Upper lobe of left lung (tissue), 6 donors: ENCODE measurements at regions not wholly inside any gene's neighbourhood (a gene's known extent, or its start where the extent isn't known, plus 50 kb on each side); places are given as distances from the start of the nearest gene placed in this dataset.

Source experiments
- ATAC-seq, 2 donors: fragments of 200-7000 bp; cut with Tn5 transposase; one replicate each; pipeline ENCODE4 v1.9.1; 2022; ENCODE audit warnings: mild to moderate bottlenecking in 2 of 2, moderate library complexity in 2 of 2; ENCODE audit not compliant: low FRiP score in 2 of 2
- DNase-seq, 2 donors: peaks; one replicate each; pipeline ENCODE4 v3.0.0-alpha.2; 2019 to 2020
- H3K27ac ChIP-seq, 4 donors: fragments of 200-600 bp; sonication (generic); one replicate each; pipeline ENCODE4 v1.5.1; 2016 to 2019
- H3K27me3 ChIP-seq, 4 donors: fragments of 200-600 bp; sonication (generic); one replicate each; pipeline ENCODE4 v1.5.1; 2017 to 2019
- H3K36me3 ChIP-seq, 4 donors: fragments of 200-600 bp; sonication (generic); one replicate each; pipeline ENCODE4 v1.5.1; 2016 to 2019
- H3K4me1 ChIP-seq, 4 donors: fragments of 200-600 bp; sonication (generic); one replicate each; pipeline ENCODE4 v1.5.1; 2018 to 2019
- H3K4me3 ChIP-seq, 4 donors: fragments of 200-600 bp; sonication (generic); one replicate each; pipeline ENCODE4 v1.5.1; 2017 to 2019; ENCODE audit warnings: mild to moderate bottlenecking in 2 of 4, moderate library complexity in 1 of 4
- H3K9me3 ChIP-seq, 4 donors: fragments of 200-600 bp; sonication (generic); one replicate each; pipeline ENCODE4 v1.5.1; 2018 to 2019
- CTCF ChIP-seq, 6 experiments: fragments of 450-650 bp in 4 of 6; fragments of 200-600 bp in 2 of 6; sonication (generic) in 2 of 6; IDR thresholded peaks; one replicate each; pipeline ENCODE4 v1.5.1; 2016 to 2019; ENCODE audit warnings: antibody characterized with exemption in 6 of 6
- EP300 ChIP-seq, 4 donors: sonication (generic); formaldehyde crosslinking; IDR thresholded peaks; one replicate each; pipeline ENCODE4 v1.5.1; 2017; ENCODE audit warnings: antibody characterized with exemption in 4 of 4, control low read depth in 2 of 4
- POLR2A ChIP-seq, 4 donors: fragments of 450-650 bp; IDR thresholded peaks; one replicate each; pipeline ENCODE4 v1.5.1; 2016 to 2017; ENCODE audit warnings: antibody characterized with exemption in 4 of 4, mild to moderate bottlenecking in 2 of 4
- POLR2AphosphoS5 ChIP-seq, 2 donors: sonication (generic); formaldehyde crosslinking; IDR thresholded peaks; one replicate each; pipeline ENCODE4 v1.5.1; 2017; ENCODE audit warnings: antibody characterized with exemption in 2 of 2
- WGBS, 2 donors: methylation state at CpG; one replicate each; pipeline ENCODE4 v1.1.5; 2017 to 2018; 5-methylcytosine and 5-hydroxymethylcytosine counted together
- donor health status: DM: no; HTN: no; CAD: no; lungs with moderate emphysema.
- donor health status: DM: no; HTN: yes; CAD: no; lungs with severe emphysema.

GRCh38 chr10:83037653-83038052, 1101.7 kb upstream of the GHITM start:
- 50 to 55% methylated on average over 2 of the region's 2 CpGs for WGBS, 2 donors
- H3K9me3 ChIP-seq = no peaks in the 10 kb centered on the region

GRCh38 chr10:83038631-83039030, 1100.7 kb upstream of the GHITM start:
- Histone ChIP-seq H3K9me3 (no peaks in the 10 kb centered on the region), H3K27me3 (no peaks in the 10 kb centered on the region), H3K27ac (no peak overlapping the region), H3K4me3 (no peak overlapping the region), H3K36me3 (no peaks in the 10 kb centered on the region), H3K4me1 (no peaks in the 10 kb centered on the region)
- WGBS, 2 donors = 67 to 71% methylated on average over 2 of the region's 2 CpGs
- no peak for ATAC-seq
- no peak for DNase-seq
- no peak for TF ChIP-seq CTCF (IDR thresholded peaks at IDR 0.05)
- no peak for TF ChIP-seq POLR2A (IDR thresholded peaks at IDR 0.05)
- TF ChIP-seq EP300 (IDR thresholded peaks at IDR 0.05) = no peak
- TF ChIP-seq POLR2AphosphoS5 (IDR thresholded peaks at IDR 0.05) = no peak

More at GRCh38 chr10:83037653-83038052, 1101.7 kb upstream of the GHITM start:
- no peaks in the 10 kb centered on the region for H3K4me1 ChIP-seq
- no peak overlapping the region for H3K27ac ChIP-seq
- no peak for TF ChIP-seq POLR2A (IDR thresholded peaks at IDR 0.05)
- no peak for TF ChIP-seq EP300 (IDR thresholded peaks at IDR 0.05)
- no peak for TF ChIP-seq POLR2AphosphoS5 (IDR thresholded peaks at IDR 0.05)
- no peak for TF ChIP-seq CTCF (IDR thresholded peaks at IDR 0.05)
- DNase-seq = no peak
- no peak for ATAC-seq
- H3K4me3 ChIP-seq = no peak overlapping the region
- H3K36me3 ChIP-seq = no peaks in the 10 kb centered on the region
- H3K27me3 ChIP-seq = no peaks in the 10 kb centered on the region

GRCh38 chr10:83045731-83046130, 1093.6 kb upstream of the GHITM start:
- Histone ChIP-seq H3K9me3 (no peaks in the 10 kb centered on the region), H3K27me3 (no peaks in the 10 kb centered on the region), H3K27ac (no peak overlapping the region), H3K36me3 (no peaks in the 10 kb centered on the region), H3K4me1 (no peaks in the 10 kb centered on the region), H3K4me3 (no peak overlapping the region)
- 60 to 72% methylated on average over 4 of the region's 4 CpGs for WGBS, 2 donors
- TF ChIP-seq POLR2AphosphoS5 (IDR thresholded peaks at IDR 0.05) (no peak), CTCF (IDR thresholded peaks at IDR 0.05) (no peak), POLR2A (IDR thresholded peaks at IDR 0.05) (no peak), EP300 (IDR thresholded peaks at IDR 0.05) (no peak)
- DNase-seq = no peak
- ATAC-seq = no peak

GRCh38 chr10:83050815-83051214, 1088.5 kb upstream of the GHITM start:
- TF ChIP-seq POLR2A (IDR thresholded peaks at IDR 0.05) (no peak), CTCF (IDR thresholded peaks at IDR 0.05) (no peak), POLR2AphosphoS5 (IDR thresholded peaks at IDR 0.05) (no peak), EP300 (IDR thresholded peaks at IDR 0.05) (no peak)
- Histone ChIP-seq H3K4me1 (no peaks in the 10 kb centered on the region), H3K27me3 (no peaks in the 10 kb centered on the region), H3K4me3 (no peak overlapping the region), H3K27ac (no peak overlapping the region), H3K9me3 (no peaks in the 10 kb centered on the region), H3K36me3 (no peaks in the 10 kb centered on the region)
- no peak for ATAC-seq
- 65 to 68% methylated on average over 3 of the region's 3 CpGs for WGBS, 2 donors
- no peak for DNase-seq

- no peak overlapping the region for H3K27ac ChIP-seq
- DNase-seq = no peak
- no peaks in the 10 kb centered on the region for H3K36me3 ChIP-seq
- H3K4me3 ChIP-seq = no peak overlapping the region
- ATAC-seq = no peak
- no peaks in the 10 kb centered on the region for H3K4me1 ChIP-seq
- H3K9me3 ChIP-seq = no peaks in the 10 kb centered on the region
- 85 to 91% methylated on average over 2 of the region's 2 CpGs for WGBS, 2 donors
- no peaks in the 10 kb centered on the region for H3K27me3 ChIP-seq
- no peak for TF ChIP-seq POLR2AphosphoS5 (IDR thresholded peaks at IDR 0.05)
- no peak for TF ChIP-seq POLR2A (IDR thresholded peaks at IDR 0.05)
- no peak for TF ChIP-seq CTCF (IDR thresholded peaks at IDR 0.05)
- no peak for TF ChIP-seq EP300 (IDR thresholded peaks at IDR 0.05)
Observed at GRCh38 chr10:83062871-83063270, 1076.4 kb upstream of the GHITM start.
